Smooth muscle cell (in vitro differentiated cells): ENCODE measurements at regions not wholly inside any gene's neighbourhood (a gene's known extent, or its start where the extent isn't known, plus 50 kb on each side); places are given as distances from the start of the nearest gene placed in this dataset.

ENCODE experiments used
- DNase-seq: peaks from one replicate; lab custom pipeline; 2025; ENCODE audit not compliant: unreplicated experiment; lab: John Stamatoyannopoulos, UW
- H2AFZ ChIP-seq: fragments of 200-600 bp; sonication (generic); 2 replicates; pipeline ENCODE4 v1.6.0; 2016; ENCODE audit warnings: antibody characterized with exemption, low read depth, mild to moderate bottlenecking
- H3F3A ChIP-seq: fragments of 200-600 bp; sonication (generic); 2 replicates; pipeline ENCODE4 v1.6.0; 2017; ENCODE audit warnings: antibody characterized with exemption, low read depth
- H3K27ac ChIP-seq: fragments of 200-600 bp; sonication (generic); 2 replicates; pipeline ENCODE4 v1.5.1; 2016; ENCODE audit warnings: low read depth, mild to moderate bottlenecking
- H3K27me3 ChIP-seq: fragments of 200-600 bp; sonication (generic); 2 replicates; pipeline ENCODE4 v1.6.1; 2016; ENCODE audit warnings: low read depth, mild to moderate bottlenecking
- H3K36me3 ChIP-seq: fragments of 200-600 bp; sonication (generic); 2 replicates; pipeline ENCODE4 v1.5.1; 2016; ENCODE audit warnings: low read depth
- H3K4me1 ChIP-seq: fragments of 200-600 bp; sonication (generic); 2 replicates; pipeline ENCODE4 v1.5.1; 2016; ENCODE audit warnings: low read depth
- H3K4me2 ChIP-seq: fragments of 200-600 bp; sonication (generic); 2 replicates; pipeline ENCODE4 v1.6.0; 2016; ENCODE audit warnings: mild to moderate bottlenecking
- H3K4me3 ChIP-seq: fragments of 200-600 bp; sonication (generic); 2 replicates; pipeline ENCODE4 v1.5.1; 2016; ENCODE audit warnings: mild to moderate bottlenecking
- H3K79me2 ChIP-seq: fragments of 200-600 bp; sonication (generic); 2 replicates; pipeline ENCODE4 v1.6.0; 2016; ENCODE audit warnings: low read depth, mild to moderate bottlenecking
- H3K9ac ChIP-seq: fragments of 200-600 bp; sonication (generic); 2 replicates; pipeline ENCODE4 v1.6.0; 2016; ENCODE audit warnings: low read depth
- H3K9me3 ChIP-seq: fragments of 200-600 bp; sonication (generic); replicated peaks from 2 replicates; pipeline ENCODE4 v1.5.1; 2016; ENCODE audit warnings: low read depth
- H4K20me1 ChIP-seq: fragments of 200-600 bp; sonication (generic); 2 replicates; pipeline ENCODE4 v1.6.0; 2016; ENCODE audit warnings: low read depth
- WGBS: methylation state at CpG from one replicate; pipeline ENCODE4 v1.1.7; 2016; ENCODE audit warnings: low lambda C conversion rate; 5-methylcytosine and 5-hydroxymethylcytosine counted together
- TF ChIP-seq, protein P1 (sequence below): fragments of 200-600 bp; sonication (generic); IDR thresholded peaks from 2 replicates; pipeline ENCODE4 v1.5.1; 2017; ENCODE audit warnings: borderline replicate concordance, mild to moderate bottlenecking, antibody characterized with exemption; ENCODE audit not compliant: insufficient read depth, poor library complexity, severe bottlenecking

- Histone ChIP-seq H3F3A (no peaks in the 10 kb centered on the region), H3K36me3 (no peaks in the 10 kb centered on the region), H3K9ac (no peak overlapping the region), H3K27me3 (no peaks in the 10 kb centered on the region), H4K20me1 (no peaks in the 10 kb centered on the region), H3K27ac (no peak overlapping the region), H3K4me2 (no peak overlapping the region), H3K4me3 (no peak overlapping the region), H2AFZ (no peak overlapping the region), H3K4me1 (peaks cover 9% of the 10 kb centered on the region), H3K79me2 (no peaks in the 10 kb centered on the region), H3K9me3 (no peaks in the 10 kb centered on the region)
- WGBS, result 85% methylated on average over 5 of the region's 5 CpGs
- no peak for DNase-seq
- TF ChIP-seq, protein P1, sequence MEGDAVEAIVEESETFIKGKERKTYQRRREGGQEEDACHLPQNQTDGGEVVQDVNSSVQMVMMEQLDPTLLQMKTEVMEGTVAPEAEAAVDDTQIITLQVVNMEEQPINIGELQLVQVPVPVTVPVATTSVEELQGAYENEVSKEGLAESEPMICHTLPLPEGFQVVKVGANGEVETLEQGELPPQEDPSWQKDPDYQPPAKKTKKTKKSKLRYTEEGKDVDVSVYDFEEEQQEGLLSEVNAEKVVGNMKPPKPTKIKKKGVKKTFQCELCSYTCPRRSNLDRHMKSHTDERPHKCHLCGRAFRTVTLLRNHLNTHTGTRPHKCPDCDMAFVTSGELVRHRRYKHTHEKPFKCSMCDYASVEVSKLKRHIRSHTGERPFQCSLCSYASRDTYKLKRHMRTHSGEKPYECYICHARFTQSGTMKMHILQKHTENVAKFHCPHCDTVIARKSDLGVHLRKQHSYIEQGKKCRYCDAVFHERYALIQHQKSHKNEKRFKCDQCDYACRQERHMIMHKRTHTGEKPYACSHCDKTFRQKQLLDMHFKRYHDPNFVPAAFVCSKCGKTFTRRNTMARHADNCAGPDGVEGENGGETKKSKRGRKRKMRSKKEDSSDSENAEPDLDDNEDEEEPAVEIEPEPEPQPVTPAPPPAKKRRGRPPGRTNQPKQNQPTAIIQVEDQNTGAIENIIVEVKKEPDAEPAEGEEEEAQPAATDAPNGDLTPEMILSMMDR, result no peak
Observed at GRCh38 chr12:111283966-111284365, 84.9 kb downstream of the PHETA1 start.

DNA sequence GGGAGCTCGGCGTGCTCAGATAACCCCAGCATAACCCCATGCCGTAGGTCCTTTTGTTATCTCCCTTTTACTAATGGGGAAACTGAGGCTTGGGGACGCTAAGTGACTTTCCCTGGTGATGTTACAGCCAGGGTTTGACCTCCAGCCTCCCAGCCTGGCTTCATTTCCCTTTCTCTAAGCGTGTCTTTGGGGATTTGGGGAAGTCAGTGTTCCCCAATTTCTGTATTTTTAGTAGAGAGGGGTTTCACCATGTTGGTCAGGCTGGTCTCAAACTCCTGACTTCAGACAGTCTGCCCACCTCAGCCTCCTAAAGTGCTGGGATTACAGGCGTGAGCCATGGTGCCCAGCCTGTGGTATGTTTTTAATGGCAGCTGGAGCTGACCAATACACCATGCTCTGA lies 85.4 kb downstream of the PHETA1 start:
- Histone ChIP-seq H3K4me3 (no peak overlapping the region), H3K9ac (no peak overlapping the region), H2AFZ (no peak overlapping the region), H3K4me1 (peaks cover 9% of the 10 kb centered on the region), H4K20me1 (no peaks in the 10 kb centered on the region), H3K9me3 (no peaks in the 10 kb centered on the region), H3K27ac (no peak overlapping the region), H3K36me3 (no peaks in the 10 kb centered on the region), H3F3A (no peaks in the 10 kb centered on the region), H3K79me2 (no peaks in the 10 kb centered on the region), H3K4me2 (no peak overlapping the region), H3K27me3 (no peaks in the 10 kb centered on the region)
- WGBS, result 87% methylated on average over 6 of the region's 6 CpGs
- no peak for DNase-seq
- TF ChIP-seq, protein P1, result no peak

- Histone ChIP-seq H3F3A (no peaks in the 10 kb centered on the region), H3K79me2 (no peaks in the 10 kb centered on the region), H4K20me1 (no peaks in the 10 kb centered on the region), H3K4me1 (no peaks in the 10 kb centered on the region), H3K36me3 (no peaks in the 10 kb centered on the region), H3K9me3 (no peaks in the 10 kb centered on the region), H3K27me3 (no peaks in the 10 kb centered on the region), H3K9ac (no peak overlapping the region), H3K4me3 (no peak overlapping the region), H3K4me2 (no peak overlapping the region), H2AFZ (no peak overlapping the region), H3K27ac (no peak overlapping the region)
- 73% methylated on average over 9 of the region's 9 CpGs for WGBS
- TF ChIP-seq, protein P1, result no peak
- DNase-seq, result no peak
Observed at GRCh38 chr12:111277570-111277969, 91.3 kb downstream of the PHETA1 start.

DNA sequence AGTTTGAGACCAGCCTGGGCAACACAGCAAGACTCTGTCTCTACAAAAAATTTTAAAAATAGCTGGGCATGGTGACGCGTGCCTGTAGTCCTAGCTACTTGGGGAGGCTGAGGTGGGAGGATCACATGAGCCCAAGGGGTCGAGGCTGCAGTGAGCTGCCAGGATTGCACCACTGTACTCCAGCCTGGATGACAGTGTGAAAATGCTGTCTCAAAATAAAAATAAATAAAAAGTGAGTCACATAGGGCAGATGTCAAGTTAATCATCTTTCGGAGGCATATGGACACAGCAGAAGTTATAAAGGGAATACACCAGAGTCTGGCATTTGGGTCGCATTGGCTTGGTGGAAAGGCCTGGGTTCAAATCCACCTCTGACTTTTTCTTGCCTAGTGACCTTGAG lies 92.7 kb downstream of the PHETA1 start:
- H3K9me3 ChIP-seq, result no peaks in the 10 kb centered on the region
- TF ChIP-seq, protein P1, result no peak
- no peaks in the 10 kb centered on the region for H3K27me3 ChIP-seq
- H3K4me2 ChIP-seq, result no peak overlapping the region
- no peak for DNase-seq
- 88% methylated on average over 5 of the region's 5 CpGs for WGBS
- no peaks in the 10 kb centered on the region for H3K79me2 ChIP-seq
- no peaks in the 10 kb centered on the region for H3F3A ChIP-seq
- no peak overlapping the region for H3K9ac ChIP-seq
- no peak overlapping the region for H3K27ac ChIP-seq
- H2AFZ ChIP-seq, result no peak overlapping the region
- H3K4me3 ChIP-seq, result no peak overlapping the region
- H3K4me1 ChIP-seq, result no peaks in the 10 kb centered on the region
- H3K36me3 ChIP-seq, result no peaks in the 10 kb centered on the region
- H4K20me1 ChIP-seq, result no peaks in the 10 kb centered on the region
